Endodermal cell (in vitro differentiated cells): ENCODE measurements at regions not wholly inside any gene's neighbourhood (a gene's known extent, or its start where the extent isn't known, plus 50 kb on each side); places are given as distances from the start of the nearest gene placed in this dataset.

Source experiments
- DNase-seq: peaks from one replicate; pipeline ENCODE4 v3.0.0-alpha.2; 2017
- H3K27ac ChIP-seq: 2 replicates; pipeline ENCODE4 v1.5.1; 2013; ENCODE audit warnings: mild to moderate bottlenecking, low read depth, low read length, moderate library complexity
- H3K27me3 ChIP-seq: 2 replicates; pipeline ENCODE4 v1.6.1; 2013; ENCODE audit warnings: mild to moderate bottlenecking, low read length, moderate library complexity; ENCODE audit not compliant: insufficient read depth, control insufficient read depth, poor library complexity, severe bottlenecking
- H3K36me3 ChIP-seq: 2 replicates; pipeline ENCODE4 v1.7.0; 2013; ENCODE audit warnings: mild to moderate bottlenecking, low read length, moderate library complexity; ENCODE audit not compliant: control insufficient read depth, insufficient read depth
- H3K4me1 ChIP-seq: one replicate; pipeline ENCODE4 v1.7.0; 2013; ENCODE audit warnings: low read length; ENCODE audit not compliant: control insufficient read depth, insufficient read depth
- H3K4me3 ChIP-seq: 2 replicates; pipeline ENCODE4 v1.5.1; 2013; ENCODE audit warnings: mild to moderate bottlenecking, low read length, moderate library complexity
- H3K9ac ChIP-seq: 2 replicates; pipeline ENCODE4 v1.6.1; 2013; ENCODE audit warnings: mild to moderate bottlenecking, low read length, moderate library complexity; ENCODE audit not compliant: poor library complexity, severe bottlenecking; ENCODE audit errors: extremely low read depth
- H3K9me3 ChIP-seq: 2 replicates; pipeline ENCODE4 v1.6.1; 2013; ENCODE audit warnings: mild to moderate bottlenecking, low read length, moderate library complexity; ENCODE audit not compliant: control insufficient read depth
- H3K27ac Mint-ChIP-seq: 2 replicates; pipeline ENCODE4 v1.8.0; 2020; ENCODE audit warnings: mixed read lengths
- H3K27me3 Mint-ChIP-seq: 2 replicates; pipeline ENCODE4 v1.8.0; 2021; ENCODE audit warnings: mild to moderate bottlenecking, mixed read lengths; ENCODE audit not compliant: insufficient read depth
- H3K36me3 Mint-ChIP-seq: 2 replicates; pipeline ENCODE4 v1.8.0; 2020; ENCODE audit warnings: low read depth, mixed read lengths
- H3K4me1 Mint-ChIP-seq: 2 replicates; pipeline ENCODE4 v1.8.0; 2020; ENCODE audit warnings: mixed read lengths
- H3K4me3 Mint-ChIP-seq: 2 replicates; pipeline ENCODE4 v1.8.0; 2020; ENCODE audit warnings: mild to moderate bottlenecking, moderate library complexity, mixed read lengths
- H3K9me3 Mint-ChIP-seq: 2 replicates; pipeline ENCODE4 v1.8.0; 2020; ENCODE audit warnings: mild to moderate bottlenecking, mixed read lengths
- CTCF ChIP-seq: fragments of 200-600 bp; sonication (generic); conservative IDR thresholded peaks from 2 replicates; pipeline ENCODE4 v1.5.0; 2021; ENCODE audit warnings: antibody characterized with exemption, mild to moderate bottlenecking
- WGBS, 2 experiments: methylation state at CpG; one replicate each; pipeline versions ENCODE4 v1.1.5 to v1.1.7; 2013; ENCODE audit warnings: missing lambda C conversion rate in 2 of 2, mixed read lengths in 1 of 2; ENCODE audit not compliant: insufficient coverage in 1 of 2, insufficient read length in 1 of 2; 5-methylcytosine and 5-hydroxymethylcytosine counted together

- Mint-ChIP-seq H3K4me3 (no peak overlapping the region), H3K27me3 (no peaks in the 10 kb centered on the region), H3K4me1 (no peaks in the 10 kb centered on the region), H3K36me3 (no peaks in the 10 kb centered on the region), H3K9me3 (no peaks in the 10 kb centered on the region), H3K27ac (no peak overlapping the region)
- H3K27me3 ChIP-seq = no peaks in the 10 kb centered on the region
- no peak for TF ChIP-seq CTCF
- no peaks in the 10 kb centered on the region for H3K36me3 ChIP-seq
- no peak overlapping the region for H3K9ac ChIP-seq
- no peak overlapping the region for H3K4me3 ChIP-seq
- DNase-seq = no peak
- no peak overlapping the region for H3K27ac ChIP-seq
- no peaks in the 10 kb centered on the region for H3K4me1 ChIP-seq
- no peaks in the 10 kb centered on the region for H3K9me3 ChIP-seq
- WGBS, 2 experiments = 87 to 94% methylated on average over 2 of the region's 2 CpGs
Measured at GRCh38 chr20:11166712-11167111, 492.9 kb upstream of the JAG1 start.

DNA sequence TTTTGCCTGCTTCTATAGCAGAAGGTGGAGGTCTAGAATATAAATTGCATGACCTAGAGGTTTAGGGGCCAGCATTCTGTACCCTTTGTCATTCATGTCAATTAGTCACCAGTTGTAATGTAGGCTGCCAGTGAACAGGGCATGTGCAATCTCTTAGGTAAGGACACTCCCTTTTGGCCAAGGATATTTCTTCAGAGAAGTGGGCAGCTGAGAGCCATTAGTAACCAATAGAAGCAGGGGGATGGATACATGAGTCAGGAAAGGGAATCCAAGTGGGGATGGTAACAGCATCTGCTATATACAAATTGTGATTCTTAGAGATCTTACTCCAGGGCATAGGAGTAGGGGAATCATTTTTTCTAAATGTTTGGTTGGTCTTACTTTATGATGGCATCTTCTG, 494.2 kb upstream of the JAG1 start:
- DNase-seq = no peak
- Mint-ChIP-seq H3K27ac (no peak overlapping the region), H3K9me3 (no peaks in the 10 kb centered on the region), H3K27me3 (no peaks in the 10 kb centered on the region), H3K4me1 (no peaks in the 10 kb centered on the region), H3K4me3 (no peak overlapping the region), H3K36me3 (no peaks in the 10 kb centered on the region)
- Histone ChIP-seq H3K27ac (no peak overlapping the region), H3K4me1 (no peaks in the 10 kb centered on the region), H3K9me3 (no peaks in the 10 kb centered on the region), H3K9ac (no peak overlapping the region), H3K36me3 (no peaks in the 10 kb centered on the region), H3K4me3 (no peak overlapping the region), H3K27me3 (no peaks in the 10 kb centered on the region)
- no peak for TF ChIP-seq CTCF

GRCh38 chr20:11170025-11170424, 496.2 kb upstream of the JAG1 start:
- H3K36me3 Mint-ChIP-seq = no peaks in the 10 kb centered on the region
- no peak for DNase-seq
- H3K9me3 ChIP-seq = no peaks in the 10 kb centered on the region
- H3K27ac ChIP-seq = no peak overlapping the region
- H3K27me3 Mint-ChIP-seq = no peaks in the 10 kb centered on the region
- no peak overlapping the region for H3K9ac ChIP-seq
- H3K36me3 ChIP-seq = no peaks in the 10 kb centered on the region
- H3K9me3 Mint-ChIP-seq = no peaks in the 10 kb centered on the region
- no peak overlapping the region for H3K4me3 ChIP-seq
- TF ChIP-seq CTCF = no peak
- H3K27me3 ChIP-seq = no peaks in the 10 kb centered on the region
- H3K4me1 ChIP-seq = no peaks in the 10 kb centered on the region
- no peak overlapping the region for H3K4me3 Mint-ChIP-seq
- no peaks in the 10 kb centered on the region for H3K4me1 Mint-ChIP-seq
- H3K27ac Mint-ChIP-seq = no peak overlapping the region
